CD14-positive monocyte (primary cell): ENCODE measurements at regions not wholly inside any gene's neighbourhood (a gene's known extent, or its start where the extent isn't known, plus 50 kb on each side); places are given as distances from the start of the nearest gene placed in this dataset.

Experiments used
- DNase-seq, 3 donors: peaks; one replicate each; pipeline ENCODE4 v3.0.0-alpha.2; 2011 to 2022
- H2AFZ ChIP-seq: 2 replicates; pipeline ENCODE4 v1.6.0; 2012; ENCODE audit warnings: mild to moderate bottlenecking, low read depth, low read length, inconsistent platforms; ENCODE audit not compliant: insufficient read depth, poor library complexity, severe bottlenecking
- H3K27ac ChIP-seq, 2 donors: 1 replicate in 1 of 2; 2 replicates in 1 of 2; pipeline ENCODE4 v1.5.1; 2012 to 2013; ENCODE audit warnings: low read length in 2 of 2, control low read depth in 1 of 2, inconsistent platforms in 1 of 2, low read depth in 1 of 2, mild to moderate bottlenecking in 1 of 2
- H3K27me3 ChIP-seq, 2 donors: one replicate each; pipeline versions ENCODE4 v1.6.0 to v1.6.1; 2011 to 2013; ENCODE audit warnings: low read length in 2 of 2; ENCODE audit not compliant: control insufficient read depth in 2 of 2, insufficient read depth in 2 of 2
- H3K36me3 ChIP-seq, 2 donors: replicated peaks in 1 of 2; 1 replicate in 1 of 2; 2 replicates in 1 of 2; pipeline versions ENCODE4 v1.5.1 to v1.6.1; 2012 to 2013; ENCODE audit warnings: low read length in 2 of 2, control low read depth in 1 of 2, inconsistent platforms in 1 of 2, mild to moderate bottlenecking in 1 of 2; ENCODE audit not compliant: insufficient read depth in 2 of 2, control insufficient read depth in 1 of 2
- H3K4me1 ChIP-seq, 2 donors: 1 replicate in 1 of 2; 2 replicates in 1 of 2; pipeline versions ENCODE4 v1.5.1 to v1.6.1; 2012 to 2013; ENCODE audit warnings: low read length in 2 of 2, control low read depth in 1 of 2, inconsistent platforms in 1 of 2, mild to moderate bottlenecking in 1 of 2, moderate library complexity in 1 of 2; ENCODE audit not compliant: insufficient read depth in 2 of 2, control insufficient read depth in 1 of 2
- H3K4me2 ChIP-seq: replicated peaks from 2 replicates; pipeline ENCODE3; 2012; ENCODE audit warnings: low read length, moderate library complexity, mild to moderate bottlenecking; ENCODE audit not compliant: poor library complexity, severe bottlenecking; ENCODE audit errors: extremely low read depth
- H3K4me3 ChIP-seq, 3 experiments: fragments of 200-600 bp in 1 of 3; sonication (generic) in 1 of 3; replicated peaks in 1 of 3; 1 replicate in 2 of 3; 2 replicates in 1 of 3; pipeline ENCODE4 v1.5.1; 2011 to 2013; ENCODE audit warnings: low read length in 3 of 3, mild to moderate bottlenecking in 3 of 3, control low read depth in 2 of 3, low read depth in 2 of 3, inconsistent platforms in 1 of 3, moderate library complexity in 1 of 3
- H3K79me2 ChIP-seq: 2 replicates; pipeline ENCODE4 v1.6.0; 2012; ENCODE audit warnings: mild to moderate bottlenecking, control low read depth, inconsistent platforms, low read length, moderate library complexity; ENCODE audit not compliant: insufficient read depth
- H3K9ac ChIP-seq: 2 replicates; pipeline ENCODE4 v1.6.0; 2017; ENCODE audit warnings: low read length, mild to moderate bottlenecking; ENCODE audit not compliant: insufficient read depth, poor library complexity, severe bottlenecking
- H3K9me3 ChIP-seq, 2 donors: replicated peaks in 1 of 2; 1 replicate in 1 of 2; 2 replicates in 1 of 2; pipeline versions ENCODE4 v1.5.1 to v1.6.1; 2012 to 2013; ENCODE audit warnings: low read length in 2 of 2, control low read depth in 1 of 2; ENCODE audit not compliant: control insufficient read depth in 1 of 2, insufficient read depth in 1 of 2
- H4K20me1 ChIP-seq: 2 replicates; pipeline ENCODE4 v1.6.0; 2012; ENCODE audit warnings: mild to moderate bottlenecking, low read length, control low read depth, moderate library complexity; ENCODE audit not compliant: insufficient read depth
- H3K27ac Mint-ChIP-seq, 7 donors: one replicate each; pipeline ENCODE4 v1.8.0; 2020; ENCODE audit warnings: mild to moderate bottlenecking in 7 of 7, mixed read lengths in 7 of 7, moderate library complexity in 6 of 7, inconsistent platforms in 2 of 7
- H3K27me3 Mint-ChIP-seq, 3 donors: one replicate each; pipeline ENCODE4 v1.8.0; 2021 to 2022; ENCODE audit warnings: low read depth in 3 of 3, mild to moderate bottlenecking in 3 of 3, mixed read lengths in 3 of 3, moderate library complexity in 3 of 3, inconsistent platforms in 1 of 3
- H3K36me3 Mint-ChIP-seq, 2 donors: one replicate each; pipeline ENCODE4 v1.8.0; 2020; ENCODE audit warnings: mixed read lengths in 2 of 2, inconsistent platforms in 1 of 2, mild to moderate bottlenecking in 1 of 2
- H3K4me1 Mint-ChIP-seq: one replicate; pipeline ENCODE4 v1.8.0; 2020; ENCODE audit warnings: mild to moderate bottlenecking, mixed read lengths
- H3K4me3 Mint-ChIP-seq, 2 donors: one replicate each; pipeline ENCODE4 v1.8.0; 2020; ENCODE audit warnings: mild to moderate bottlenecking in 2 of 2, mixed read lengths in 2 of 2, moderate library complexity in 1 of 2
- H3K9me3 Mint-ChIP-seq, 7 donors: one replicate each; pipeline ENCODE4 v1.8.0; 2020 to 2022; ENCODE audit warnings: mixed read lengths in 7 of 7, mild to moderate bottlenecking in 6 of 7, moderate library complexity in 6 of 7, inconsistent platforms in 2 of 7
- WGBS: methylation state at CpG from one replicate; pipeline ENCODE4 v1.1.5; 2013; ENCODE audit warnings: missing lambda C conversion rate; ENCODE audit not compliant: insufficient coverage; 5-methylcytosine and 5-hydroxymethylcytosine counted together
- intact Hi-C, 2 donors: fragments of 100-400 bp; cut with micrococcal nuclease; formaldehyde crosslinking; loops; one replicate each; pipeline versions ENCODE4 v1.15.0 to v1.15.1; 2023
- TF ChIP-seq, protein P1 (sequence below): fragments of 200-600 bp; IDR thresholded peaks from one replicate; pipeline ENCODE4 v1.8.0; 2022; ENCODE audit warnings: antibody characterized with exemption, mild to moderate bottlenecking

DNA sequence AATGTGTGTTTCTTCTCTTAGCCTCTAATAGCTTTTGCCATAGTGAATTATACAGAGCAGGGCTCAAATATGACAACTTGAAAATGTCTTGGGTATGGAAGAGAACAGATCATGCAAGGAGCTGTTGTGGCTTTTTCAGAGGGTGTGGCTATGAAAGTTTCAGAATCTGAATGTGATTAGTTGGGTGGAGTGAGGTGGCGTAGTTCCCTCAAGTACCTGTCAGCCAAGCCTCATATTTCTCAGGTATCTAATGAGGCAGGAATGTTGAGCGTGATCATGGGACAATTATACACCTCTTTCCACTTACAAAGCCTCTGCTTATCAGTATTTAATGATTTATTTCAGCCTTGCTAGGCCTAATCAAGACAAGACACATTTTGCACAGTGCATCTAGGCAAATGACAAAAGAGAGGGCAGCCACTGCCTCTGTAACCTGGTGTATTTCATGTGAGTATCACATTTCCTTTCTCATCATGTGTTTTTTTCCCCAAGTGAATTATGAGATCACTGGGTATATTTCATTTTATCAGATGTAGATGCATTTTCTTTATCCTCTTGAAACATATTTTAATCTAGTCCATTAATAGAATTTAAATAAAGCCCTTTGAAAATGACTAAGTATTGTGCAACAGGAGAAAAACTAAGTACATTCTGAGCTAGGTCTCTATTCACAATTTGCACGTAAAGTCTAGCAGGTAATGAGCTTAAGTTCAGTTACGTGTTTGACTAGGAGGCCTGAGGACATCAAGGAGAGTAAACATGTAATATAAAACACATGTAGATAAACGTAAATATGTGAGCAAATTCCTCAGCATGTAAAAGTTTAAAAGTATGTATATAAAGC is 644.4 kb upstream of the IGFBP3 start:
- Histone ChIP-seq H3K4me3 (no peak overlapping the region), H4K20me1 (no peaks in the 10 kb centered on the region), H3K79me2 (no peaks in the 10 kb centered on the region), H3K36me3 (no peaks in the 10 kb centered on the region), H3K9me3 (peaks cover 4 to 14% of the 10 kb centered on the region in 2 donors), H2AFZ (no peak overlapping the region), H3K4me2 (no peak overlapping the region), H3K27me3 (no peaks in the 10 kb centered on the region), H3K27ac (no peak overlapping the region), H3K9ac (no peak overlapping the region), H3K4me1 (no peaks in the 10 kb centered on the region)
- Mint-ChIP-seq H3K4me1 (no peaks in the 10 kb centered on the region), H3K4me3 (no peak overlapping the region), H3K9me3 (peaks cover 3 to 15% (median 7%) of the 10 kb centered on the region in 7 donors), H3K27me3 (no peaks in the 10 kb centered on the region), H3K27ac (no peak overlapping the region), H3K36me3 (no peaks in the 10 kb centered on the region)
- no peak for DNase-seq
- WGBS = no CpG with 5 or more reads among the region's 5 CpGs
- intact Hi-C loops = no loop called here
- TF ChIP-seq, protein P1, sequence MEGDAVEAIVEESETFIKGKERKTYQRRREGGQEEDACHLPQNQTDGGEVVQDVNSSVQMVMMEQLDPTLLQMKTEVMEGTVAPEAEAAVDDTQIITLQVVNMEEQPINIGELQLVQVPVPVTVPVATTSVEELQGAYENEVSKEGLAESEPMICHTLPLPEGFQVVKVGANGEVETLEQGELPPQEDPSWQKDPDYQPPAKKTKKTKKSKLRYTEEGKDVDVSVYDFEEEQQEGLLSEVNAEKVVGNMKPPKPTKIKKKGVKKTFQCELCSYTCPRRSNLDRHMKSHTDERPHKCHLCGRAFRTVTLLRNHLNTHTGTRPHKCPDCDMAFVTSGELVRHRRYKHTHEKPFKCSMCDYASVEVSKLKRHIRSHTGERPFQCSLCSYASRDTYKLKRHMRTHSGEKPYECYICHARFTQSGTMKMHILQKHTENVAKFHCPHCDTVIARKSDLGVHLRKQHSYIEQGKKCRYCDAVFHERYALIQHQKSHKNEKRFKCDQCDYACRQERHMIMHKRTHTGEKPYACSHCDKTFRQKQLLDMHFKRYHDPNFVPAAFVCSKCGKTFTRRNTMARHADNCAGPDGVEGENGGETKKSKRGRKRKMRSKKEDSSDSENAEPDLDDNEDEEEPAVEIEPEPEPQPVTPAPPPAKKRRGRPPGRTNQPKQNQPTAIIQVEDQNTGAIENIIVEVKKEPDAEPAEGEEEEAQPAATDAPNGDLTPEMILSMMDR = no peak

DNA sequence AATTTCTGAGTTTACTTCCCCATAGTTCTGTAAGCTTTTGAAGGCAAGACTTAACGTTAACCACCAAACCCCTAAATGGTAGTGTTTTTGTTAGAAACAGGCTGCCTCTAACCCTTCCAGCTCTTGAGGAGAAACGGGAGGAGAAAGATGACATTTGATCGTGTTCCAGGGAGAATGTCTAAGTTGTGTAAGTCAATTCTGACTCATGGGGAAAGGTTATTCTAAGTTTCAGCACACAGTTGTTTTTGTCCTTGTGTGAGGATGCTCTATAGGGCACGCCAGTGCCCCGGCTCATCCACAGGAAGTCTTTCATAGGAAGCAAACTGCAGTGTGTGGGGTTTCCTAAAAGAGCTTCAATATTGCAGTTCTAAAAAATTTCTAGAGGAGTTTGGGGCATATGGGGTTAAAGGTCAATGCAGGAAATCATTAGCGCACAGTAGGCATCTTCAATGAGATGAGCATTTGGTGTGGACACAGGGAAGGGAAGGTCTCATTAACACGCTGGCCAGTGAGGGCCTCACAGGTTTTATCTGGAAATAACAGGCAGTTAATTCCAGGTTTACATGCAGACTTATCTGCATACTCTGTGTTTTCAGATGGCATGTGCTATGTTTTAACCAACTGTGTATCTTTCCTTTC is 638.2 kb upstream of the IGFBP3 start:
- H3K9ac ChIP-seq = no peak overlapping the region
- no peak for DNase-seq
- H3K4me2 ChIP-seq = no peak overlapping the region
- Mint-ChIP-seq H3K27me3 (peaks cover 0 to 1% (median 0%) of the 10 kb centered on the region in 3 donors), H3K4me1 (no peaks in the 10 kb centered on the region), H3K36me3 (no peaks in the 10 kb centered on the region), H3K9me3 (peaks cover 5 to 11% (median 6%) of the 10 kb centered on the region in 7 donors), H3K4me3 (no peak overlapping the region), H3K27ac (no peak overlapping the region)
- H3K4me3 ChIP-seq = no peak overlapping the region
- H3K79me2 ChIP-seq = no peaks in the 10 kb centered on the region
- no peaks in the 10 kb centered on the region for H3K36me3 ChIP-seq
- peaks cover 2 to 7% of the 10 kb centered on the region in 2 donors for H3K9me3 ChIP-seq
- no peak overlapping the region for H3K27ac ChIP-seq
- intact Hi-C loops = no loop called here
- no peaks in the 10 kb centered on the region for H3K27me3 ChIP-seq
- H4K20me1 ChIP-seq = no peaks in the 10 kb centered on the region
- TF ChIP-seq, protein P1 = no peak
- 88% methylated on average over 5 of the region's 7 CpGs for WGBS
- no peak overlapping the region for H2AFZ ChIP-seq
- H3K4me1 ChIP-seq = no peaks in the 10 kb centered on the region
